ENCODE measurements at regions not wholly inside any gene's neighbourhood (a gene's known extent, or its start where the extent isn't known, plus 50 kb on each side); places are given as distances from the start of the nearest gene placed in this dataset.

DNA sequence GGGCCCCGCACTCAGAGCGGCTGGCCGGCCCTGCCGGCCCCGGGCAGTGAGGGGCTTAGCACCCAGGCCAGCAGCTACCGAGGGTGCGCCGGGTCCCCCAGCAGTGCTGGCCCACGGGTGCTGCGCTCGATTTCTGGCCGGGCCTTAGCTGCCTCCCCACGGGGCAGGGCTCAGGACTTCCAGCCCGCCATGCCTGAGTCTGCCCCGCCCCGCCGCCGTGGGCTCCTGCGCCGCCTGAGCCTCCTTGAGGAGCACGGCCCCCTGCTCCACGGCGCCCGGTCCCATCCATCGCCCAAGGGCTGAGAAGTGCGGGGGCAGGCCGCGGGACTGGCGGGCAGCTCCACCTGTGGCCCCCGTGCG lies 67.9 kb upstream of the AMZ2 start:
- Histone ChIP-seq H3K9me3 (ENCODE audit: control insufficient read depth, insufficient read depth, low read length) (peaks cover 3% of the 10 kb centered on the region), H3K27me3 (ENCODE audit: control insufficient read depth, insufficient read depth, low read length) (no peaks in the 10 kb centered on the region), H3K4me3 (ENCODE audit: low read length) (no peak overlapping the region), H3K36me3 (ENCODE audit: control insufficient read depth, insufficient read depth, low read length) (no peaks in the 10 kb centered on the region), H3K27ac (ENCODE audit: low read length) (peak overlapping the region; percentile 75), H3K4me1 (ENCODE audit: control insufficient read depth, insufficient read depth, low read length) (peaks cover 56% of the 10 kb centered on the region)
- intact Hi-C loops (cut with micrococcal nuclease): loop anchor here (1.0 to 5.0 kb wide), 4 partner anchors 37 to 278 kb away; no protein-coding TSS in a partner anchor
- H3K9me3 Mint-ChIP-seq: no peaks in the 10 kb centered on the region
- peaks cover 28 to 44% of the 10 kb centered on the region in 2 donors for H3K4me1 Mint-ChIP-seq
- ATAC-seq: no peak
- H3K4me3 Mint-ChIP-seq: no peak overlapping the region
- no peaks in the 10 kb centered on the region for H3K27me3 Mint-ChIP-seq (ENCODE audit: low read depth in 2 of 2)
- H3K27ac Mint-ChIP-seq: peak overlapping the region; percentile 95 to 97
- H3K36me3 Mint-ChIP-seq: no peaks in the 10 kb centered on the region
- no peak for DNase-seq
- TF ChIP-seq, protein P1, sequence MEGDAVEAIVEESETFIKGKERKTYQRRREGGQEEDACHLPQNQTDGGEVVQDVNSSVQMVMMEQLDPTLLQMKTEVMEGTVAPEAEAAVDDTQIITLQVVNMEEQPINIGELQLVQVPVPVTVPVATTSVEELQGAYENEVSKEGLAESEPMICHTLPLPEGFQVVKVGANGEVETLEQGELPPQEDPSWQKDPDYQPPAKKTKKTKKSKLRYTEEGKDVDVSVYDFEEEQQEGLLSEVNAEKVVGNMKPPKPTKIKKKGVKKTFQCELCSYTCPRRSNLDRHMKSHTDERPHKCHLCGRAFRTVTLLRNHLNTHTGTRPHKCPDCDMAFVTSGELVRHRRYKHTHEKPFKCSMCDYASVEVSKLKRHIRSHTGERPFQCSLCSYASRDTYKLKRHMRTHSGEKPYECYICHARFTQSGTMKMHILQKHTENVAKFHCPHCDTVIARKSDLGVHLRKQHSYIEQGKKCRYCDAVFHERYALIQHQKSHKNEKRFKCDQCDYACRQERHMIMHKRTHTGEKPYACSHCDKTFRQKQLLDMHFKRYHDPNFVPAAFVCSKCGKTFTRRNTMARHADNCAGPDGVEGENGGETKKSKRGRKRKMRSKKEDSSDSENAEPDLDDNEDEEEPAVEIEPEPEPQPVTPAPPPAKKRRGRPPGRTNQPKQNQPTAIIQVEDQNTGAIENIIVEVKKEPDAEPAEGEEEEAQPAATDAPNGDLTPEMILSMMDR (IDR thresholded peaks at IDR 0.05): no peak
- WGBS (ENCODE audit: insufficient coverage): 97% methylated on average over 29 of the region's 31 CpGs

DNA sequence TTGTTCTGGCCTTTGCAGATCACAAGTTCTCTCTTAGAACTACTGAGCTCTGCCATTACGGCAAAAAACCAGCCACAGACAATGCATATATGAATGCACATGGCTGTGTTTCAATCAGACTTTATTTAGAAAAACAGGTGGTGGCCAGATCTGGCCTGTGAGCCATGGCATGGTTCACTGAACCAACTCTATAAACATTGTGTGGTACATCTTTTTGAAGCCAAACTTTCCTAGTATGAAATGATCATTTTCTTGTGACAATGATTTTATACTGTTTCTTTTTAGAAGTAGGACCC lies 65.9 kb upstream of the AMZ2 start:
- Histone ChIP-seq H3K4me3 (ENCODE audit: low read length) (peak overlapping the region; percentile 60), H3K27ac (ENCODE audit: low read length) (peak overlapping the region; percentile 50), H3K4me1 (ENCODE audit: control insufficient read depth, insufficient read depth, low read length) (peaks cover 60% of the 10 kb centered on the region), H3K36me3 (ENCODE audit: control insufficient read depth, insufficient read depth, low read length) (peaks cover under 1% of the 10 kb centered on the region), H3K9me3 (ENCODE audit: control insufficient read depth, insufficient read depth, low read length) (peaks cover 3% of the 10 kb centered on the region), H3K27me3 (ENCODE audit: control insufficient read depth, insufficient read depth, low read length) (no peaks in the 10 kb centered on the region)
- TF ChIP-seq, protein P1 (IDR thresholded peaks at IDR 0.05): no peak
- peak overlapping the region; percentile 94 to 95 for H3K27ac Mint-ChIP-seq
- 7% methylated on average over 1 of the region's 1 CpG for WGBS (ENCODE audit: insufficient coverage)
- peak overlapping the region; percentile 92 for H3K4me3 Mint-ChIP-seq
- ATAC-seq: no peak
- no peaks in the 10 kb centered on the region for H3K36me3 Mint-ChIP-seq
- peaks cover 43 to 56% of the 10 kb centered on the region in 2 donors for H3K4me1 Mint-ChIP-seq
- intact Hi-C loops (cut with micrococcal nuclease): loop anchor here (5.0 kb wide), 1 partner anchor 35 kb away; no protein-coding TSS in a partner anchor
- no peaks in the 10 kb centered on the region for H3K9me3 Mint-ChIP-seq
- DNase-seq: peak in 1 of 2 donors; percentile 41
- H3K27me3 Mint-ChIP-seq (ENCODE audit: low read depth in 2 of 2): no peaks in the 10 kb centered on the region

DNA sequence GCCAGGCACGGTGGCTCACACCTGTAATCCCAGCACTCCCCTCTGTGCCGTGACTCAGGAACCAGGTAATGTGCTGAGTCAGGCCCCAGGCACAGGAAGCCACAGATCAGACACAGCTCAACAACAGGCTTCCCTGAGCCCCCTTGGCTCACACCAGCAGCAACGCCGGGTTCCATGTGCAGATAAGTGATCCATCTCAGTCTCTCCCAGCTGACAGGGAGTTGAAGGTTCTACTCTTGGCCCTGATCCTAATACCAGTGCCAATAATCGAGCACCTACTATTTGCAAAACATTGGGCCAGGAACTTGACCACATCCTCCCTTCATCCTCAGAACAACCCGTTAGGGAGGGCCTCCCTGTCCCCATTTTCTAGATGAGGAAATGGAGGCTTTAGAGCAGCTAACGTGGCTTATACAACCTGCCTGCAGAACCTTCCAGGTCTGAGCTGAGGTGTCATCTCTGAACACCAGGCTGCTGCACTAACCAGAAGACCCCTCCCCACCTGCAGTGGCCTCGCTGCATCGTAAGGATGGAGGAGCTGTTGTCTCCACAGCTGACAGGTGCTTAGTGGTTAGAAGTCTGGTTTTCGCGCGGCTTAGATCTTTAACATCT lies 64.8 kb upstream of the AMZ2 start:
- ATAC-seq (peak; percentile 34 to 66 (median 39)), DNase-seq (peak in 1 of 2 donors; percentile 88)
- peak overlapping the region; percentile 80 for H3K27ac ChIP-seq (ENCODE audit: low read length)
- peaks cover 57% of the 10 kb centered on the region for H3K4me1 ChIP-seq (ENCODE audit: control insufficient read depth, insufficient read depth, low read length)
- H3K9me3 ChIP-seq (ENCODE audit: control insufficient read depth, insufficient read depth, low read length): peaks cover 3% of the 10 kb centered on the region
- intact Hi-C loops (cut with micrococcal nuclease): loop anchor here (1.0 to 5.0 kb wide), 2 partner anchors 34 to 72 kb away; no protein-coding TSS in a partner anchor
- H3K27me3 ChIP-seq (ENCODE audit: control insufficient read depth, insufficient read depth, low read length): no peaks in the 10 kb centered on the region
- Mint-ChIP-seq H3K9me3 (no peaks in the 10 kb centered on the region), H3K4me3 (peak overlapping the region; percentile 92), H3K27me3 (ENCODE audit: low read depth in 2 of 2) (no peaks in the 10 kb centered on the region), H3K4me1 (peaks cover 43 to 56% of the 10 kb centered on the region in 2 donors), H3K27ac (peak overlapping the region; percentile 94 to 95), H3K36me3 (no peaks in the 10 kb centered on the region)
- WGBS (ENCODE audit: insufficient coverage): under 1% methylated on average over 12 of the region's 12 CpGs
- peaks cover 3% of the 10 kb centered on the region for H3K36me3 ChIP-seq (ENCODE audit: control insufficient read depth, insufficient read depth, low read length)
- TF ChIP-seq, protein P1 (IDR thresholded peaks at IDR 0.05): no peak
- H3K4me3 ChIP-seq (ENCODE audit: low read length): peak overlapping the region; percentile 60

DNA sequence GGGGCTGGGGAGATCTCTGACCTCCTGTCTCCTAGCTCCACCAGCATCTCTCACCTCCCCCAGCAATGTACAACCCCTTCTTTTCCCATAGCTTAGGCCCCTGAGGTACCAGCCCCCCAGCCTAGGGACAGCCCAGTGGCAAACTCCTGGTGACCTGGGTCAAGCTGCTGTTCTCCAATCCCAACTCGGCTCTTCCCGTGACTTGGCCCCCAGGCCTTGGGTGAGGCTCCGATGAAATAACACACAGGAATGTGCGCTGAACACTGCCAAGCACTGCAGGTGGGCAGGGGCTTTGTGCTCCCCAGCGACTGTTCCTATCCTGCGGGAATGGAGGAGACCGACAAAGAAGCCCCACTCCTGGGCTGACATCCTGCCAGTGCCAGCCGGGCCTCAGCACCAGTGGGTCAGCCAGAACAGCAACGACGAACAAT lies 63.7 kb upstream of the AMZ2 start:
- DNase-seq (no peak), ATAC-seq (no peak)
- Mint-ChIP-seq H3K4me1 (peaks cover 43 to 56% of the 10 kb centered on the region in 2 donors), H3K27ac (peak overlapping the region; percentile 94 to 95), H3K27me3 (ENCODE audit: low read depth in 2 of 2) (no peaks in the 10 kb centered on the region), H3K9me3 (no peaks in the 10 kb centered on the region), H3K36me3 (no peaks in the 10 kb centered on the region), H3K4me3 (peak overlapping the region; percentile 92)
- WGBS (ENCODE audit: insufficient coverage): 81% methylated on average over 10 of the region's 10 CpGs
- Histone ChIP-seq H3K4me3 (ENCODE audit: low read length) (no peak overlapping the region), H3K27me3 (ENCODE audit: control insufficient read depth, insufficient read depth, low read length) (no peaks in the 10 kb centered on the region), H3K27ac (ENCODE audit: low read length) (peak overlapping the region; percentile 80), H3K36me3 (ENCODE audit: control insufficient read depth, insufficient read depth, low read length) (peaks cover 3% of the 10 kb centered on the region), H3K9me3 (ENCODE audit: control insufficient read depth, insufficient read depth, low read length) (peaks cover 3% of the 10 kb centered on the region), H3K4me1 (ENCODE audit: control insufficient read depth, insufficient read depth, low read length) (peaks cover 57% of the 10 kb centered on the region)
- intact Hi-C loops (cut with micrococcal nuclease): loop anchor here (5.0 kb wide), 1 partner anchor 33 kb away; no protein-coding TSS in a partner anchor
- TF ChIP-seq, protein P1 (IDR thresholded peaks at IDR 0.05): no peak
